Natural killer cell (primary cell): ENCODE measurements at regions not wholly inside any gene's neighbourhood (a gene's known extent, or its start where the extent isn't known, plus 50 kb on each side); places are given as distances from the start of the nearest gene placed in this dataset.

Source experiments
- ATAC-seq, 3 donors: fragments of 150-1000 bp in 2 of 3; fragments of 200-7000 bp in 1 of 3; cut with Tn5 transposase; 1 replicate in 1 of 3; 2 replicates in 2 of 3; pipeline ENCODE4 v1.10.0; 2021; ENCODE audit warnings: mild to moderate bottlenecking in 2 of 3, moderate library complexity in 2 of 3
- DNase-seq, 2 donors: peaks; one replicate each; pipeline versions ENCODE4 v3.0.0 to v3.0.0-alpha.2; 2013 to 2021; ENCODE audit warnings: mixed read lengths in 1 of 2
- H3K27ac ChIP-seq: one replicate; pipeline ENCODE4 v1.5.1; 2013; ENCODE audit warnings: mild to moderate bottlenecking, low read length
- H3K27me3 ChIP-seq: one replicate; pipeline ENCODE4 v1.6.1; 2013; ENCODE audit warnings: low read length; ENCODE audit not compliant: control insufficient read depth, insufficient read depth
- H3K36me3 ChIP-seq: one replicate; pipeline ENCODE4 v1.6.1; 2013; ENCODE audit warnings: low read length; ENCODE audit not compliant: control insufficient read depth, insufficient read depth
- H3K4me1 ChIP-seq: one replicate; pipeline ENCODE4 v1.6.1; 2013; ENCODE audit warnings: low read length; ENCODE audit not compliant: control insufficient read depth, insufficient read depth
- H3K4me3 ChIP-seq: one replicate; pipeline ENCODE4 v1.5.1; 2013; ENCODE audit warnings: low read length
- H3K9me3 ChIP-seq: one replicate; pipeline ENCODE4 v1.6.1; 2013; ENCODE audit warnings: low read length; ENCODE audit not compliant: control insufficient read depth, insufficient read depth
- H3K27ac Mint-ChIP-seq, 2 donors: one replicate each; pipeline ENCODE4 v1.8.0; 2022; ENCODE audit warnings: mild to moderate bottlenecking in 2 of 2, mixed read lengths in 2 of 2, moderate library complexity in 1 of 2
- H3K27me3 Mint-ChIP-seq, 2 donors: one replicate each; pipeline ENCODE4 v1.8.0; 2022; ENCODE audit warnings: low read depth in 2 of 2, mixed read lengths in 2 of 2
- H3K36me3 Mint-ChIP-seq: one replicate; pipeline ENCODE4 v1.8.0; 2022; ENCODE audit warnings: mixed read lengths
- H3K4me1 Mint-ChIP-seq, 2 donors: one replicate each; pipeline ENCODE4 v1.8.0; 2022; ENCODE audit warnings: mixed read lengths in 2 of 2
- H3K4me3 Mint-ChIP-seq: one replicate; pipeline ENCODE4 v1.8.0; 2022; ENCODE audit warnings: mild to moderate bottlenecking, moderate library complexity, mixed read lengths
- H3K9me3 Mint-ChIP-seq, 2 donors: one replicate each; pipeline ENCODE4 v1.8.0; 2022; ENCODE audit warnings: mixed read lengths in 2 of 2
- CTCF ChIP-seq: fragments of 200-600 bp; IDR thresholded peaks from one replicate; pipeline ENCODE4 v1.8.0; 2022; ENCODE audit warnings: antibody characterized with exemption
- WGBS: methylation state at CpG from one replicate; pipeline ENCODE4 v1.1.7; 2013; ENCODE audit warnings: missing lambda C conversion rate; ENCODE audit not compliant: insufficient coverage; 5-methylcytosine and 5-hydroxymethylcytosine counted together
- intact Hi-C: fragments of 100-400 bp; cut with micrococcal nuclease; formaldehyde crosslinking; loops from one replicate; pipeline ENCODE4 v1.14.2; 2022

GRCh38 chr20:20799716-20800312 is 87.4 kb upstream of the RALGAPA2 start:
- intact Hi-C loops, result no loop called here
- no peaks in the 10 kb centered on the region for H3K9me3 Mint-ChIP-seq
- H3K4me1 Mint-ChIP-seq, result no peaks in the 10 kb centered on the region
- no peaks in the 10 kb centered on the region for H3K27me3 Mint-ChIP-seq
- ATAC-seq (no peak), DNase-seq (no peak)
- 91% methylated on average over 6 of the region's 6 CpGs for WGBS
- Histone ChIP-seq H3K4me1 (no peaks in the 10 kb centered on the region), H3K9me3 (no peaks in the 10 kb centered on the region), H3K4me3 (no peak overlapping the region), H3K27me3 (no peaks in the 10 kb centered on the region), H3K27ac (no peak overlapping the region), H3K36me3 (no peaks in the 10 kb centered on the region)
- no peak overlapping the region for H3K27ac Mint-ChIP-seq
- TF ChIP-seq CTCF, result no peak
- H3K36me3 Mint-ChIP-seq, result no peaks in the 10 kb centered on the region
- H3K4me3 Mint-ChIP-seq, result no peak overlapping the region

- intact Hi-C loops, result no loop called here
- peaks cover 3 to 12% of the 10 kb centered on the region in 2 donors for H3K27me3 Mint-ChIP-seq
- Histone ChIP-seq H3K4me3 (no peak overlapping the region), H3K27me3 (no peaks in the 10 kb centered on the region), H3K4me1 (no peaks in the 10 kb centered on the region), H3K9me3 (no peaks in the 10 kb centered on the region), H3K27ac (no peak overlapping the region), H3K36me3 (no peaks in the 10 kb centered on the region)
- no peak for TF ChIP-seq CTCF
- H3K9me3 Mint-ChIP-seq, result no peaks in the 10 kb centered on the region
- no peaks in the 10 kb centered on the region for H3K36me3 Mint-ChIP-seq
- H3K4me3 Mint-ChIP-seq, result no peak overlapping the region
- 77% methylated on average over 14 of the region's 14 CpGs for WGBS
- no peaks in the 10 kb centered on the region for H3K4me1 Mint-ChIP-seq
- H3K27ac Mint-ChIP-seq, result no peak overlapping the region
- ATAC-seq (no peak), DNase-seq (no peak)
Measured at GRCh38 chr20:20797521-20798310, 85.3 kb upstream of the RALGAPA2 start.

GRCh38 chr20:20796766-20797440 is 84.5 kb upstream of the RALGAPA2 start:
- H3K27me3 ChIP-seq, result no peaks in the 10 kb centered on the region
- WGBS, result 94% methylated on average over 18 of the region's 18 CpGs
- intact Hi-C loops, result no loop called here
- ATAC-seq (no peak), DNase-seq (no peak)
- H3K9me3 Mint-ChIP-seq, result no peaks in the 10 kb centered on the region
- no peak overlapping the region for H3K4me3 ChIP-seq
- no peaks in the 10 kb centered on the region for H3K36me3 Mint-ChIP-seq
- TF ChIP-seq CTCF, result no peak
- no peaks in the 10 kb centered on the region for H3K36me3 ChIP-seq
- H3K4me1 Mint-ChIP-seq, result no peaks in the 10 kb centered on the region
- no peaks in the 10 kb centered on the region for H3K4me1 ChIP-seq
- peaks cover 3 to 19% of the 10 kb centered on the region in 2 donors for H3K27me3 Mint-ChIP-seq
- no peak overlapping the region for H3K4me3 Mint-ChIP-seq
- H3K27ac ChIP-seq, result no peak overlapping the region
- no peaks in the 10 kb centered on the region for H3K9me3 ChIP-seq
- no peak overlapping the region for H3K27ac Mint-ChIP-seq
